Stimulated activated naive CD4-positive, alpha-beta T cell (primary cell): ENCODE measurements at regions not wholly inside any gene's neighbourhood (a gene's known extent, or its start where the extent isn't known, plus 50 kb on each side); places are given as distances from the start of the nearest gene placed in this dataset.

Source experiments
- DNase-seq, 6 experiments: peaks; one replicate each; lab custom pipeline; 2025; lab: John Stamatoyannopoulos, UW

- DNase-seq, result no peak
Measured at GRCh38 chr5:158022837-158023236, 163.9 kb upstream of the CLINT1 start.

GRCh38 chr5:158022393-158022792 is 163.4 kb upstream of the CLINT1 start:
- no peak for DNase-seq

DNA sequence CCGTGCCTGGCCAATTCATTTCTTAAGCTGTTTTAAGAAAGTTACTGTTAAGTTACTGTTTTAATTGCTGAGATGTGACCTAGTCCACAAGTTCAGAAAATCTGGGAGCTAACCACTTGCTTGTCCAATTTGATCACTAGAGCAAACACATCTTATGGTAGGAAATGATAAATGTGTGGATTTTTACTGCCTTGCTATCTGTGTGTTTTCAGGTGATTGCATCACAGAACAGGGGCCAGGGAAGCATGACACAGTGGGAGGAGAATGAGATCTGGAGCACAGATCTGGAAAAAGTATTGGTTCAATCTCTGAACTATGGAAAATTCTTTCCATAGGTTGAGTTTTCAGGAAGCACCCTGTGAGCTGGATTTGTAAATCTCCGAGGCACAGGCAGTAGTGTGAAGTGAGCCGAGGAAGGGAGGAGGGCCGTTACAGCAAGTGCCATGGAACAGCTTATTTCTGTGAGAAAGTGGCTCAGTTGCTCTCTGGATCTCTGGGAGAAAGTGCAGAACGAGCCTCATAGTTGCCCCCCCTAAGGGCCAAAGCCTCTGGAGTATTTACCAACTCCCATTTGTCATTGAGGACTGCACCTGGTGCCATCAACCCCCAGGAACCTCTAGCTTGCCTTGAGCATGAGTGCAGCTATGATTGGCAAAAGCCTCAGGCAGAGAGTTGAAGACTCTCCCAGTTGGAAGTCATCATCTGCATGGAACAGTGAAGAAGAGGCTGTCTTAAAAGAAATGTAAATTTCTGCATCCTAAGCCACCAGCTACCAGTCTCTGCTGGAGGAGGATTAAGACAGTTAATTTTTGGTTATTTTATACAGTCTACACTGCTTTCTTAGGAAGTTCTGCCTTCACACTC is 161.8 kb upstream of the CLINT1 start:
- no peak for DNase-seq

GRCh38 chr5:158017469-158017868 is 158.5 kb upstream of the CLINT1 start:
- DNase-seq, result no peak

GRCh38 chr5:158014372-158014771 is 155.4 kb upstream of the CLINT1 start:
- no peak for DNase-seq

DNA sequence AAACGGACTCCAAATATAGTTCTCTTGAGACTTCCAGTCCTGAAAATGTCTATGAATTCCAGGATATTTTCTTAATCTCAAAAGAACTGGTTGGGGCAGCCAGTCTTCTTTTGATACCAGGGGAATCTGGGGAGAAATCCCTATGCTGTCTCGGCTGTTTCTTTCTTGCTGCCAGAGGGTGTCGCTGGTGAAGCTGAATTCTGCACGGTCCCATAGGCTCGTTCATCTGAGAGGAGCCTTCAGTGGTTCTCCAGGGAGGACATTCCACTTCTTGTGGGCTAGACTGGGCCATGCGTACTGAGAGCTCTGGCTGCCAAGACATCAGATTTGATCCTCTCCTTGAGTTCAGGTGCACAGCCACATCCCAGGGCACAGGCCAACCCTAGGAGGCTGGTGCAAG is 155.0 kb upstream of the CLINT1 start:
- DNase-seq, result no peak

DNA sequence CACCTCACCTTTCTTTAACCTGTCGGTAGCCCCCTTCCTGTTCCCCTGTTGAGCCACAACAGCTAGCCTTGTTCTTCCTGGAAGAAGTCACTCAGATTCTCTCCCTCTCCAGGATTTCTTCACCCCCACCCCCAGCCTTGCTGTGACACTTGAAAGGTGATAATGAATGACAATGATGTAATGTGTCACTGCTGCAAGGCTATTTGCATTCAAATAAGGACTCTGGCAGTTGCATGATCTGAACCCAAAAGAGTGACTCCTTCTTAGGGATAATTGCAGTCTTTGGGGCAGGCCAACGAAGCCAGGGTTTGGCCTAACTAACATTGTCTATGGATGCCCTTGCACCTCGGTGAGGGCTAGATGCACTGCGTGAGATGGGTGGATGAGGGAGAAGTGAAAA is 154.4 kb upstream of the CLINT1 start:
- DNase-seq, result no peak

GRCh38 chr5:158011422-158011821 is 152.5 kb upstream of the CLINT1 start:
- no peak for DNase-seq

- no peak for DNase-seq
Measured at GRCh38 chr5:158010831-158011230, 151.9 kb upstream of the CLINT1 start.

- DNase-seq, result no peak
Measured at GRCh38 chr5:158007336-158007735, 148.4 kb upstream of the CLINT1 start.

GRCh38 chr5:157999696-158000095 is 140.8 kb upstream of the CLINT1 start:
- no peak for DNase-seq

- DNase-seq, result no peak
Measured at GRCh38 chr5:157997991-157998504, 139.1 kb upstream of the CLINT1 start.

DNA sequence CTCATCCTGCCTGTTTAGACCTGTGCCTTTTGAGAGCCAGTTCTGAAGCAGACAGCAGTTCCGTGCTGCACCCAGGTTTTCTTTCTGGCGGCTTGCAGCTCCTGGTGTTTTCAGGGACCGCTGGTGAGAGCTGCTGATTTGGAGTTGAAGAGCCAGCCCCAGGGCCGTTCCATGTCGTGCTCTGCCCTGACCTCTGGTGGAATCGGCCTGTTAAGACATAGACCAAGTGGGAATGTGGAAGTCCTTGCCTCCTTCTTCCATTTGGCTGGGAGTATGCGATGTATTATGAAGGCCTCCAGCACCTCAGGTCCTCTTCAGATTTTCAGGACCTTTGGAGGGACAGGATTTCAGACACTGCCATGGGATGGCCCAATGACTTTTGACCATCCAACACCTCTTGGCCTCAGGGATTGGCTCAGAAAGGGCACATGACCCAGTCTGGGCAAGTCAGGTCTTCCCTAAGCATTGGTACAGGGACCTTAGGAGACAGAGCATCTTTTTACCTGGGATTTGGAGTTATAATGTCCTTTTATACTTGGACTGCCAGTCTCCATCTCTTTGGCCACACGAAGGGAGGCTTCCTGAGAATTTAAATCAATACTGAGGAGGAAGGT is 136.1 kb upstream of the CLINT1 start:
- peak in 5 of 6 experiments; percentile 7 to 33 (median 11) for DNase-seq

DNA sequence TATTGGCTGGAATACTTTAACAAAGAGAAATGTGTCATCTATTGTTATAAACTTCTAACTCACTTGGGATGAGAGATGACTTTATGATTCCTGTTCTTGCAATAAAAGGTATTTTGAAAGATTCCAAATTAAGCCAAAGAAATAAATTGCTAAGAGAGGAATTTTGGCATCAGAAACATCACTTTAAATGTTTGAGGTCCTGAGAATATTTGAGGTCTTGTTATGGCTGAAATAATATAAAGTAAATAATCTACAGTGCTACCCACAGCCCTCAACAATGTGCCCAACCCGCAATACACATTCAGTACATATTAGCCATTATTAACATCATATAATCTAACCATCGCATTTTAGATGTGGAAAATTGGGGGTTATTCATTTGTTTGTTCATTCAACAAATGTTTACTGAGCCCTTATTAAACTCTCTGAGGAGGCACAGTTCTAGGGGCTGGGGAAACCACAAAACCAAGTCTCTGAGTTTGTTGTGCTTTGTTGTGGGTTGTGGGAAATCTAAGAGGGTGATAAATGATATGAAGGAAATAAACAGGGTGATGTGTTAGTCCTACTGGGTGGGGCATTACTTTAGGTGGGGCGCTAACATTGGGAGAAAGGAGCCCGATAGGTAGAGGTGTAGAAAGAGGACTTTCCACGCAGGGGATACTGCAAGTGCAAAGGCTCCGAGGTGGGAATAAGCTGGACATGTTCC is 135.2 kb upstream of the CLINT1 start:
- peak in 3 of 6 experiments; percentile 32 to 40 (median 34) for DNase-seq

DNA sequence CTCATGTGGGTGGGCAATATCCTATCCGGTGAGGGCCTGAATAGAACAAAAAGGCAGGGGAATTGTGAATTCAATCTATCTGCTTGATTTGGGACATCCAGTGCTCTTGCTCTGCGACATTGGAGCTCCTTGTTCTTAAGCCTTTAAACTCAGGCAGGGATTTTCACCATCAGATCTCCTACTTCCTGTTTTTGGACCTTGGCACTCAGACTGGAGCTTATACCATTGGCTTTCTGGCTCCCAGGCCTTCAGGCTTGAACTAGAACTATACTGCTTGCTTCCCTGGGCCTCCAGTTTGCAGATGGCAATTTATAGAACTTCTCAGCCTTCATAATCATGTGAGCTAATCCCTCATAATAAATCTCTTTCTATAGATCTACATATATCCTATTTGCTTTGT is 134.3 kb upstream of the CLINT1 start:
- no peak for DNase-seq

DNA sequence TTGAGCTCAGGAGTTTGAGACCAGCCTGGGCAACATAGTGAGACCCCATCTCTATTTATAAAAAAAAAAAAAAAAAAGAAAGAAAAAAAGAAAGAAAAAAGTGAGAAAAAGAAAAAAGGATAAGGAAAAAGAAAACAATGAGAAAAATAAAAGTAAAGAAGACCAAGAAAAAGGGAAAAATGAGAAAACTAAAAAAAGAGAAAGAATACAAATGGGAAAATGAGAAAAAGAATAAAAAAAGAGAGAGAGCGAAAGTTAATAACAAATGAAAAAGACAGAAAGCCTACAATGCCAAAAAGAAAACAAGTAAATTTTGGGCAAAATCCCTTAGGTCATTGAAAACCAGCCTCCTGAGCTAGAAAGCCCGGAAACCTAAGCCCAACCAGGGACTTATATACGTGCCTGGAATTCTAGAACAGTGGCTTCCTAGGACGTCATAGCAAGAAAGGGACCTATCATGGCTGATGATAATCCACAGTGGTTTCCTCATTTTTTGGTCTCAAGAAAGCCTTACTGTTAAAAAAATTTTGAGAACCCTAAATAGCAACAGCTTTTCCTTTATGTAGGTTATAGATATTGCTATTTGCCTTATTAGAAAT is 131.7 kb upstream of the CLINT1 start:
- DNase-seq, result no peak

GRCh38 chr5:157989296-157989695 is 130.4 kb upstream of the CLINT1 start:
- DNase-seq, result no peak

- no peak for DNase-seq
Measured at GRCh38 chr5:157987259-157987658, 128.3 kb upstream of the CLINT1 start.

DNA sequence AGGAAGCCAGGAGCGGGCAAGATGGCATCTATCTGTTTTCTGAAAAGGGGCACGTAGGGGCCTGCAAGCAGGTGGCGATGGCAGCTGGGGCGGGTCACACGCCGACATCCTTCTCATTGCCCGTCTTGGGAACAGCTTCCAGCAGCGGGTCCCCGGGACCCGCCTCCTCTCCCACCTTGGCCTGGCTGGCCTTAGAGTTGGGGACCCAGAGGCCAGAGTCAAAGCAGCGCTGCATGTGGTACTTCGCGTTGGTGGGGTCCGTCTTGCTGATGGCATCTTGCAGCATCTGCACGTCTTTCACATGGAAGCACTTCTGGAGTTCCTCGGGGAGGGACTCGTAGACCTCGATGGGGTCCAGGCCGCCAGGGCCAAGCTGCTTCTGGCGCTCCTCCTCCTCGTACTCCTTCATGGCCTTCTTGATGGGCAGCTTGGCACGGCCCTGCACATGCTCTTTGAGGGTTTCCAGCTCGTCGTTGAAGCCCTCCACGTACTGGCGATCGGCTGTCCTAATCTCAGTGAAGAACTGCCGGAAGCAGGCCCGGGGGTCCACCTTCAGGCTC is 127.6 kb upstream of the CLINT1 start:
- DNase-seq, result no peak

- DNase-seq, result no peak
Measured at GRCh38 chr5:157984611-157985010, 125.7 kb upstream of the CLINT1 start.

GRCh38 chr5:157983906-157984551 is 125.1 kb upstream of the CLINT1 start:
- no peak for DNase-seq
